H9 (cell line): ENCODE measurements at regions not wholly inside any gene's neighbourhood (a gene's known extent, or its start where the extent isn't known, plus 50 kb on each side); places are given as distances from the start of the nearest gene placed in this dataset.

Source experiments
- DNase-seq: peaks from one replicate; pipeline ENCODE4 v3.0.0-alpha.2; 2017
- H2AFZ ChIP-seq: one replicate; pipeline ENCODE4 v1.6.1; 2013; ENCODE audit warnings: mild to moderate bottlenecking, low read length, control low read depth, moderate library complexity
- H2AK5ac ChIP-seq: 2 replicates; pipeline ENCODE4 v1.6.1; 2013; ENCODE audit warnings: low read length, control low read depth, mixed read lengths; ENCODE audit not compliant: insufficient read length
- H2BK120ac ChIP-seq: one replicate; pipeline ENCODE4 v1.6.1; 2013; ENCODE audit warnings: low read depth, mild to moderate bottlenecking, low read length, control low read depth, inconsistent platforms; ENCODE audit not compliant: poor library complexity, severe bottlenecking
- H2BK12ac ChIP-seq: 2 replicates; pipeline ENCODE4 v1.6.1; 2013; ENCODE audit warnings: low read length, control low read depth, mixed read lengths, low read depth; ENCODE audit not compliant: insufficient read length
- H2BK15ac ChIP-seq: 2 replicates; pipeline ENCODE4 v1.6.1; 2013; ENCODE audit warnings: low read depth, low read length, control low read depth
- H2BK20ac ChIP-seq: one replicate; pipeline ENCODE4 v1.6.1; 2013; ENCODE audit warnings: low read depth, mild to moderate bottlenecking, low read length, control low read depth, inconsistent platforms; ENCODE audit not compliant: poor library complexity, severe bottlenecking
- H2BK5ac ChIP-seq: 2 replicates; pipeline ENCODE4 v1.6.1; 2013; ENCODE audit warnings: low read length, control low read depth, mixed read lengths; ENCODE audit not compliant: insufficient read length
- H3K14ac ChIP-seq: 2 replicates; pipeline ENCODE4 v1.6.1; 2013; ENCODE audit warnings: low read length, control low read depth; ENCODE audit not compliant: insufficient read depth
- H3K18ac ChIP-seq: 2 replicates; pipeline ENCODE4 v1.6.1; 2013; ENCODE audit warnings: low read depth, mild to moderate bottlenecking, mixed read lengths, low read length, control low read depth; ENCODE audit not compliant: insufficient read length
- H3K23ac ChIP-seq: 2 replicates; pipeline ENCODE4 v1.6.1; 2013; ENCODE audit warnings: low read length, control low read depth, mixed read lengths, low read depth; ENCODE audit not compliant: insufficient read length
- H3K23me2 ChIP-seq: 2 replicates; pipeline ENCODE4 v1.6.1; 2013; ENCODE audit warnings: low read depth, mild to moderate bottlenecking, mixed read lengths, low read length, control low read depth; ENCODE audit not compliant: insufficient read length, poor library complexity, severe bottlenecking
- H3K27ac ChIP-seq: 2 replicates; pipeline ENCODE4 v1.5.1; 2013; ENCODE audit warnings: low read length, control low read depth, mixed read lengths, low read depth; ENCODE audit not compliant: insufficient read length
- H3K27me3 ChIP-seq: 2 replicates; pipeline ENCODE4 v1.6.1; 2013; ENCODE audit warnings: low read length, control low read depth, inconsistent platforms; ENCODE audit not compliant: insufficient read depth
- H3K4ac ChIP-seq: 2 replicates; pipeline ENCODE4 v1.6.1; 2013; ENCODE audit warnings: low read depth, mild to moderate bottlenecking, control low read depth, inconsistent platforms, low read length, moderate library complexity
- H3K4me1 ChIP-seq: 2 replicates; pipeline ENCODE4 v1.6.1; 2013; ENCODE audit warnings: low read length, control low read depth, inconsistent platforms; ENCODE audit not compliant: insufficient read depth
- H3K4me2 ChIP-seq: 2 replicates; pipeline ENCODE4 v1.6.1; 2013; ENCODE audit warnings: low read length, control low read depth, mixed read lengths; ENCODE audit not compliant: insufficient read length, insufficient read depth
- H3K56ac ChIP-seq: 2 replicates; pipeline ENCODE4 v1.6.1; 2013; ENCODE audit warnings: low read depth, mild to moderate bottlenecking, mixed read lengths, low read length, control low read depth; ENCODE audit not compliant: insufficient read length
- H3K79me1 ChIP-seq: 2 replicates; pipeline ENCODE4 v1.6.1; 2013; ENCODE audit warnings: low read depth, mild to moderate bottlenecking, moderate library complexity, low read length, control low read depth, inconsistent platforms; ENCODE audit not compliant: insufficient read depth, poor library complexity, severe bottlenecking
- H3K79me2 ChIP-seq: 2 replicates; pipeline ENCODE4 v1.6.1; 2013; ENCODE audit warnings: low read length, control low read depth, inconsistent platforms; ENCODE audit not compliant: insufficient read depth
- H3K9ac ChIP-seq: 2 replicates; pipeline ENCODE4 v1.6.1; 2013; ENCODE audit warnings: low read length, control low read depth, mixed read lengths; ENCODE audit not compliant: insufficient read length; ENCODE audit errors: extremely low read depth
- H3K9me3 ChIP-seq: one replicate; pipeline ENCODE4 v1.6.1; 2013; ENCODE audit warnings: low read depth, low read length, inconsistent platforms; ENCODE audit not compliant: control insufficient read depth
- H3T11ph ChIP-seq: one replicate; pipeline ENCODE4 v1.6.1; 2013; ENCODE audit warnings: mild to moderate bottlenecking, low read length, control low read depth, inconsistent platforms
- H4K20me1 ChIP-seq: one replicate; pipeline ENCODE4 v1.6.1; 2013; ENCODE audit not compliant: control insufficient read depth, insufficient read length, insufficient read depth
- H4K5ac ChIP-seq: 2 replicates; pipeline ENCODE4 v1.6.1; 2013; ENCODE audit warnings: low read depth, mild to moderate bottlenecking, mixed read lengths, low read length, control low read depth; ENCODE audit not compliant: insufficient read length
- H4K8ac ChIP-seq: replicated peaks from 2 replicates; pipeline ENCODE4 v1.6.1; 2013; ENCODE audit warnings: low read length, control low read depth, mixed read lengths, low read depth; ENCODE audit not compliant: insufficient read length
- H4K91ac ChIP-seq: 2 replicates; pipeline ENCODE4 v1.6.1; 2013; ENCODE audit warnings: low read depth, mild to moderate bottlenecking, moderate library complexity, mixed read lengths, low read length, control low read depth; ENCODE audit not compliant: insufficient read length
- H3K27ac Mint-ChIP-seq, 3 experiments: 2 replicates in 2 of 3; 3 replicates in 1 of 3; pipeline ENCODE4 v1.8.0; 2020 to 2021; ENCODE audit warnings: mixed read lengths in 3 of 3, mild to moderate bottlenecking in 1 of 3, moderate library complexity in 1 of 3
- H3K27me3 Mint-ChIP-seq: 2 replicates; pipeline ENCODE4 v1.8.0; 2021; ENCODE audit warnings: low read depth, mild to moderate bottlenecking, moderate library complexity, mixed read lengths
- H3K36me3 Mint-ChIP-seq, 3 experiments: 2 replicates in 2 of 3; 3 replicates in 1 of 3; pipeline ENCODE4 v1.8.0; 2020 to 2021; ENCODE audit warnings: low read depth in 3 of 3, mixed read lengths in 3 of 3; ENCODE audit not compliant: insufficient read depth in 1 of 3
- H3K4me1 Mint-ChIP-seq, 2 experiments: 2 replicates each; pipeline ENCODE4 v1.8.0; 2020; ENCODE audit warnings: mixed read lengths in 2 of 2
- H3K4me3 Mint-ChIP-seq, 2 experiments: 2 replicates in 1 of 2; 3 replicates in 1 of 2; pipeline ENCODE4 v1.8.0; 2020 to 2021; ENCODE audit warnings: mild to moderate bottlenecking in 2 of 2, mixed read lengths in 2 of 2, moderate library complexity in 1 of 2
- H3K9me3 Mint-ChIP-seq, 2 experiments: 2 replicates in 1 of 2; 3 replicates in 1 of 2; pipeline ENCODE4 v1.8.0; 2020; ENCODE audit warnings: mild to moderate bottlenecking in 2 of 2, mixed read lengths in 2 of 2, moderate library complexity in 1 of 2
- CTCF ChIP-seq: fragments of 200-600 bp; sonication (generic); conservative IDR thresholded peaks from 3 replicates; pipeline ENCODE4 v1.8.0; 2021; ENCODE audit warnings: antibody characterized with exemption, mild to moderate bottlenecking
- WGBS: extraction: QIAGEN DNeasy Blood & Tissue Kit; methylation state at CpG from one replicate; pipeline ENCODE4 v1.1.7; 2013; ENCODE audit warnings: missing lambda C conversion rate, low lambda C conversion rate, mixed read lengths; ENCODE audit not compliant: insufficient read length; ENCODE audit errors: extremely low coverage; 5-methylcytosine and 5-hydroxymethylcytosine counted together

DNA sequence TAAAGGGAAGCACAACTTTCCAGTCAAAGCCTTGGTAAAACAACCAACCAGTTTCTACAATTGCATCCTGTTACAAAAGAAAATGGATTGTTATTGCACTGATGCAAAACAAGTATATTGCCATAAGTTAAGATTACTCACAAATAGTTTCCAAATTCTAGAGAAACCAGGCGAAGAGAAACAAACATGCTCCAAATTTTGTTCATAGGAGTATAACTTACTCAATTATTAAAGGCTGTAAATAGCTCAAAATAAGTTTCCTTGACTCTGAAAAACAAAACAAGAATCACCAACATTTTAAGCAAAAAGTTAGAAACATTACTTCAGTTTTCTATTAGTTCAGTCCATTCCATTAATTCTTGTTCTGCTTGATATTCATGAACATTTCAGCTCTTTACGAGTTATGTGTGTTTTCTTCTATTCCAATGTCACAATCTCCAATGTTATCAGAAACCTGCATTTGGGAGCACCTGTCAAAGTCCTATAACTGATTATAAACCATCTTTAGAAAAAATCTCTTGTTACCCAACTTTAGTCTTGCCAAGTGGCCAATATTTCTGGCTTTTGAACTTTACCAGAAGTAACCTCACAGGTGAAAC is 137.9 kb upstream of the THBS2 start:
- Histone ChIP-seq H2BK120ac (no peak overlapping the region), H3K79me2 (no peaks in the 10 kb centered on the region), H3K79me1 (no peaks in the 10 kb centered on the region), H2BK15ac (no peak overlapping the region), H2BK12ac (no peak overlapping the region), H4K20me1 (no peaks in the 10 kb centered on the region), H3K27ac (no peak overlapping the region), H2BK20ac (no peak overlapping the region), H3K9me3 (peaks cover 13% of the 10 kb centered on the region), H3K14ac (no peak overlapping the region), H3K23ac (no peak overlapping the region), H4K5ac (no peak overlapping the region), H2AFZ (no peak overlapping the region), H2AK5ac (no peak overlapping the region), H3T11ph (no peak overlapping the region), H2BK5ac (no peak overlapping the region), H3K4me1 (no peaks in the 10 kb centered on the region), H3K4me2 (no peak overlapping the region), H3K56ac (no peak overlapping the region), H3K23me2 (no peaks in the 10 kb centered on the region), H3K4ac (no peak overlapping the region), H4K91ac (no peak overlapping the region), H3K27me3 (no peaks in the 10 kb centered on the region), H3K9ac (no peak overlapping the region), H3K18ac (no peak overlapping the region), H4K8ac (no peak overlapping the region)
- WGBS: no CpG with 5 or more reads among the region's 2 CpGs
- DNase-seq: no peak
- Mint-ChIP-seq H3K36me3 (peaks cover 12 to 37% (median 32%) of the 10 kb centered on the region in 3 experiments), H3K4me3 (no peak overlapping the region), H3K27ac (no peak overlapping the region), H3K27me3 (no peaks in the 10 kb centered on the region; the same call in none of the 2 replicates), H3K4me1 (peaks cover 8 to 9% of the 10 kb centered on the region in 2 experiments), H3K9me3 (peaks cover 40 to 41% of the 10 kb centered on the region in 2 experiments)
- TF ChIP-seq CTCF: no peak
